Adrenal gland (tissue), 9 donors: ENCODE measurements at regions not wholly inside any gene's neighbourhood (a gene's known extent, or its start where the extent isn't known, plus 50 kb on each side); places are given as distances from the start of the nearest gene placed in this dataset.

Source experiments
- DNase-seq, 7 donors: peaks; one replicate each; pipeline ENCODE4 v3.0.0-alpha.2; 2019 to 2020
- H3K27ac ChIP-seq, 5 donors: fragments of 200-600 bp; sonication (generic) in 4 of 5; 1 replicate in 3 of 5; 2 replicates in 2 of 5; pipeline versions ENCODE4 v1.5.1 to v1.8.0; 2016 to 2020; ENCODE audit warnings: mild to moderate bottlenecking in 1 of 5
- H3K27me3 ChIP-seq: fragments of 200-600 bp; 2 replicates; pipeline ENCODE4 v1.8.0; 2021
- H3K36me3 ChIP-seq, 2 donors: fragments of 200-600 bp; replicated peaks in 1 of 2; 1 replicate in 1 of 2; 2 replicates in 1 of 2; pipeline versions ENCODE4 v1.5.1 to v1.8.0; 2018 to 2022
- H3K4me1 ChIP-seq, 2 donors: fragments of 200-600 bp; replicated peaks in 1 of 2; 1 replicate in 1 of 2; 2 replicates in 1 of 2; pipeline versions ENCODE4 v1.5.1 to v1.8.0; 2018 to 2021
- H3K4me3 ChIP-seq, 4 donors: fragments of 200-600 bp; sonication (generic) in 3 of 4; one replicate each; pipeline ENCODE4 v1.5.1; 2016 to 2018
- H3K9me3 ChIP-seq, 3 donors: fragments of 200-600 bp; sonication (generic) in 1 of 3; replicated peaks in 1 of 3; 1 replicate in 2 of 3; 2 replicates in 1 of 3; pipeline versions ENCODE4 v1.5.1 to v1.8.0; 2016 to 2021
- POLR2A ChIP-seq, 2 donors: fragments of 450-650 bp; IDR thresholded peaks; one replicate each; pipeline ENCODE4 v1.6.1; 2017; ENCODE audit warnings: antibody characterized with exemption in 2 of 2, mild to moderate bottlenecking in 2 of 2, moderate library complexity in 1 of 2
- WGBS, 4 donors: extraction: QIAGEN DNeasy Blood & Tissue Kit in 2 of 4; methylation state at CpG; one replicate each; pipeline versions ENCODE4 v1.1.5 to v1.1.7; 2013 to 2017; 5-methylcytosine and 5-hydroxymethylcytosine counted together
- intact Hi-C, 2 donors: fragments of 100-400 bp; cut with DNase I; formaldehyde crosslinking; loops; one replicate each; pipeline versions ENCODE4 v1.14.1 to v1.15.0; 2022 to 2023
- TF ChIP-seq, protein P1 (sequence below), 6 experiments: fragments of 450-650 bp in 4 of 6; fragments of 200-600 bp in 2 of 6; sonication (generic) in 1 of 6; IDR thresholded peaks; 1 replicate in 5 of 6; 2 replicates in 1 of 6; pipeline versions ENCODE4 v1.5.1 to v1.8.0; 2016 to 2021; ENCODE audit warnings: antibody characterized with exemption in 6 of 6, mild to moderate bottlenecking in 2 of 6, moderate library complexity in 1 of 6
- donor health status: healthy with polysubstance abuse.
- donor health status: Bipolar disorder and iron deficiency.
- donor health status: DM: yes; HTN: yes; CAD: no.
- donor health status: DM: no; HTN: no; CAD: no.
- donor health status: DM: no; HTN: no; CAD: no.

- Histone ChIP-seq H3K4me1 (no peaks in the 10 kb centered on the region), H3K36me3 (no peaks in the 10 kb centered on the region), H3K27ac (no peak overlapping the region), H3K4me3 (no peak overlapping the region), H3K9me3 (no peaks in the 10 kb centered on the region), H3K27me3 (no peaks in the 10 kb centered on the region)
- TF ChIP-seq, protein P1, sequence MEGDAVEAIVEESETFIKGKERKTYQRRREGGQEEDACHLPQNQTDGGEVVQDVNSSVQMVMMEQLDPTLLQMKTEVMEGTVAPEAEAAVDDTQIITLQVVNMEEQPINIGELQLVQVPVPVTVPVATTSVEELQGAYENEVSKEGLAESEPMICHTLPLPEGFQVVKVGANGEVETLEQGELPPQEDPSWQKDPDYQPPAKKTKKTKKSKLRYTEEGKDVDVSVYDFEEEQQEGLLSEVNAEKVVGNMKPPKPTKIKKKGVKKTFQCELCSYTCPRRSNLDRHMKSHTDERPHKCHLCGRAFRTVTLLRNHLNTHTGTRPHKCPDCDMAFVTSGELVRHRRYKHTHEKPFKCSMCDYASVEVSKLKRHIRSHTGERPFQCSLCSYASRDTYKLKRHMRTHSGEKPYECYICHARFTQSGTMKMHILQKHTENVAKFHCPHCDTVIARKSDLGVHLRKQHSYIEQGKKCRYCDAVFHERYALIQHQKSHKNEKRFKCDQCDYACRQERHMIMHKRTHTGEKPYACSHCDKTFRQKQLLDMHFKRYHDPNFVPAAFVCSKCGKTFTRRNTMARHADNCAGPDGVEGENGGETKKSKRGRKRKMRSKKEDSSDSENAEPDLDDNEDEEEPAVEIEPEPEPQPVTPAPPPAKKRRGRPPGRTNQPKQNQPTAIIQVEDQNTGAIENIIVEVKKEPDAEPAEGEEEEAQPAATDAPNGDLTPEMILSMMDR (IDR thresholded peaks at IDR 0.05), result no peak
- TF ChIP-seq POLR2A (IDR thresholded peaks at IDR 0.05), result no peak
- 73 to 81% (median 77%) methylated on average over 3 of the region's 3 CpGs for WGBS, 4 donors
- intact Hi-C loops, result no loop called here
- DNase-seq, result no peak
Measured at GRCh38 chr5:99605904-99606303, 677.1 kb upstream of the CHD1 start.

DNA sequence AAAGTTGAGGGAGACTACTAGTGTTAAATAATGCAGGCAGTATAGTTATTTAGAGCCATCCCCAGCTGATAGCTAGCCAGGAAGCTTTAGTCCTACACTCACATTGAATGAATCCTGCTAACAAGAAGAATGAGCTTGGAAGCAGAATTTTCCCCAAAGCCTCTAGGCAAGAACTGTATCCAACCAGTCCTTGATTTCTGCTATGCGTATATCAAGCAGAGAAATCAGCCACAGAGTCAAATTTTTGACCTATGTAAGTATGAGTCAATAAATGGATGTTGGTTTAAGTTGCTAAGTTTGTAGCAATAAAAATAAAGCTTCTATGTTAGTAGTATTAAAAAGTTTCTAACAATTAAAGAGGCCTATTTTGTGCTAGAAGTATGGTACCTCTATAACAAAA is 672.1 kb upstream of the CHD1 start:
- no peak overlapping the region for H3K27ac ChIP-seq
- WGBS, 4 donors, result 75 to 88% (median 80%) methylated on average over 1 of the region's 1 CpG
- H3K4me3 ChIP-seq, result no peak overlapping the region
- TF ChIP-seq, protein P1 (IDR thresholded peaks at IDR 0.05), result no peak
- no peak for TF ChIP-seq POLR2A (IDR thresholded peaks at IDR 0.05)
- H3K4me1 ChIP-seq, result no peaks in the 10 kb centered on the region
- H3K36me3 ChIP-seq, result no peaks in the 10 kb centered on the region
- no peaks in the 10 kb centered on the region for H3K9me3 ChIP-seq
- intact Hi-C loops, result no loop called here
- no peaks in the 10 kb centered on the region for H3K27me3 ChIP-seq
- DNase-seq, result no peak

GRCh38 chr5:99590806-99591205 is 662.0 kb upstream of the CHD1 start:
- H3K4me3 ChIP-seq, result no peak overlapping the region
- no peak overlapping the region for H3K27ac ChIP-seq
- intact Hi-C loops, result no loop called here
- TF ChIP-seq, protein P1 (IDR thresholded peaks at IDR 0.05), result no peak
- no peak for TF ChIP-seq POLR2A (IDR thresholded peaks at IDR 0.05)
- no peaks in the 10 kb centered on the region for H3K36me3 ChIP-seq
- H3K27me3 ChIP-seq, result no peaks in the 10 kb centered on the region
- WGBS, 4 donors, result 55 to 86% (median 69%) methylated on average over 1 of the region's 1 CpG
- no peak for DNase-seq
- no peaks in the 10 kb centered on the region for H3K9me3 ChIP-seq
- no peaks in the 10 kb centered on the region for H3K4me1 ChIP-seq

GRCh38 chr5:99589424-99589823 is 660.6 kb upstream of the CHD1 start:
- Histone ChIP-seq H3K27me3 (no peaks in the 10 kb centered on the region), H3K36me3 (no peaks in the 10 kb centered on the region), H3K9me3 (no peaks in the 10 kb centered on the region), H3K27ac (no peak overlapping the region), H3K4me3 (no peak overlapping the region), H3K4me1 (no peaks in the 10 kb centered on the region)
- intact Hi-C loops, result no loop called here
- no peak for DNase-seq
- TF ChIP-seq, protein P1 (IDR thresholded peaks at IDR 0.05), result no peak
- no peak for TF ChIP-seq POLR2A (IDR thresholded peaks at IDR 0.05)
- 75 to 88% (median 87%) methylated on average over 1 of the region's 1 CpG for WGBS, 4 donors
